GM18517 (cell line): ENCODE measurements at regions not wholly inside any gene's neighbourhood (a gene's known extent, or its start where the extent isn't known, plus 50 kb on each side); places are given as distances from the start of the nearest gene placed in this dataset.
"Not testable (repeated sequence)": the region's sequence is repeated elsewhere in the genome, so short reads cannot be mapped to it uniquely, and the experiment has no call there.

Source experiments
- ATAC-seq: cut with Tn5 transposase; IDR thresholded peaks from one replicate; pipeline ENCODE4 v1.9.1; 2021; ENCODE audit warnings: mild to moderate bottlenecking, moderate library complexity; ENCODE audit not compliant: unreplicated experiment

- ATAC-seq: no peak
Observed at GRCh38 chr15:69597061-69597592, 144.5 kb downstream of the RPLP1 start.

GRCh38 chr15:69599271-69599670, 146.7 kb downstream of the RPLP1 start:
- no peak for ATAC-seq

GRCh38 chr15:69600556-69601085, 148.0 kb downstream of the RPLP1 start:
- no peak for ATAC-seq

GRCh38 chr15:69601711-69602504, 149.3 kb downstream of the RPLP1 start:
- no peak for ATAC-seq

- no peak for ATAC-seq
Observed at GRCh38 chr15:69602921-69603320, 150.3 kb downstream of the RPLP1 start.

- no peak for ATAC-seq
Observed at GRCh38 chr15:69603369-69604071, 150.9 kb downstream of the RPLP1 start.

- ATAC-seq: no peak
Observed at GRCh38 chr15:69604072-69604411, 151.4 kb downstream of the RPLP1 start.

- no peak for ATAC-seq
Observed at GRCh38 chr15:69606144-69606543, 153.5 kb downstream of the RPLP1 start.

- no peak for ATAC-seq
Observed at GRCh38 chr15:69606921-69607500, 154.4 kb downstream of the RPLP1 start.

GRCh38 chr15:69608661-69609060, 156.0 kb downstream of the RPLP1 start:
- no peak for ATAC-seq

GRCh38 chr15:69609176-69609575, 156.6 kb downstream of the RPLP1 start:
- no peak for ATAC-seq

GRCh38 chr15:69609776-69610175, 157.2 kb downstream of the RPLP1 start:
- no peak for ATAC-seq

- ATAC-seq: no peak
Observed at GRCh38 chr15:69610277-69610676, 157.7 kb downstream of the RPLP1 start.

GRCh38 chr15:69610858-69611257, 158.2 kb downstream of the RPLP1 start:
- ATAC-seq: no peak

GRCh38 chr15:69612112-69612511, 159.5 kb downstream of the RPLP1 start:
- no peak for ATAC-seq

GRCh38 chr15:69613182-69613581, 160.6 kb downstream of the RPLP1 start:
- no peak for ATAC-seq

- ATAC-seq: no peak
Observed at GRCh38 chr15:69613988-69614387, 161.4 kb downstream of the RPLP1 start.

- no peak for ATAC-seq
Observed at GRCh38 chr15:69615736-69616135, 163.1 kb downstream of the RPLP1 start.

- no peak for ATAC-seq
Observed at GRCh38 chr15:69616558-69616957, 163.9 kb downstream of the RPLP1 start.

- not testable (repeated sequence) for ATAC-seq
Observed at GRCh38 chr15:69617144-69617543, 164.5 kb downstream of the RPLP1 start.

GRCh38 chr15:69623392-69624154, 171.0 kb downstream of the RPLP1 start:
- no peak for ATAC-seq
